GM23248 (cell line): ENCODE measurements at regions not wholly inside any gene's neighbourhood (a gene's known extent, or its start where the extent isn't known, plus 50 kb on each side); places are given as distances from the start of the nearest gene placed in this dataset.

Source experiments
- EZH2 ChIP-seq: fragments of 200-600 bp; sonication (generic); IDR thresholded peaks from 2 replicates; pipeline ENCODE4 v1.6.1; 2018; ENCODE audit warnings: antibody characterized with exemption, mild to moderate bottlenecking; ENCODE audit not compliant: insufficient read depth, poor library complexity, severe bottlenecking
- EZH2phosphoT487 ChIP-seq: fragments of 200-600 bp; sonication (generic); IDR thresholded peaks from 2 replicates; pipeline ENCODE4 v1.6.1; 2018; ENCODE audit warnings: antibody characterized with exemption, moderate library complexity, mild to moderate bottlenecking, low read depth; ENCODE audit not compliant: insufficient read depth

DNA sequence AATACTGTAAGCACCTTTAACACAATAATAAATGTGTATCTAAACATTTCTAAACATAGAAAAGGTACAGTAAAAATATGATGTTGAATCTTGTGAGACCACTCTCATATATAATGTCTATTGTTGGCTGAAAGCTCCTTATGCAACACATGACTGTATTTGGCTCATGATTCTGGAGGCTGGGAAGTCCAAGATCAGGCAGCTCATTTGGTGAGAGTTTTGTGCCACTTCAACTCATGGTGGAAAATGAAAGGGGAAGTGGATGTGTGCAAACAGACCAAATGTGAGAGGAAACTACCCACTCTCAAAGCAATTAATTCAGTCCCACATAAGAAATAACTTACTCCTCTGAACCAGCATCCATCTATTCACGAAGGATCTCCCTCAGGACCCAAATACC is 257.7 kb upstream of the OPRM1 start:
- TF ChIP-seq EZH2phosphoT487 (no peak), EZH2 (no peak)
